ENCODE measurements at regions not wholly inside any gene's neighbourhood (a gene's known extent, or its start where the extent isn't known, plus 50 kb on each side); places are given as distances from the start of the nearest gene placed in this dataset.

- Histone ChIP-seq H3K27ac (ENCODE audit: poor library complexity, severe bottlenecking) (no peak overlapping the region), H3K4me3 (ENCODE audit: severe bottlenecking) (no peak overlapping the region), H3K27me3 (ENCODE audit: insufficient read depth, poor library complexity, severe bottlenecking) (no peaks in the 10 kb centered on the region), H3K36me3 (ENCODE audit: low read depth) (no peaks in the 10 kb centered on the region), H3K9me3 (ENCODE audit: severe bottlenecking) (no peaks in the 10 kb centered on the region), H3K4me1 (ENCODE audit: insufficient read depth, poor library complexity, severe bottlenecking) (no peaks in the 10 kb centered on the region)
- ATAC-seq (ENCODE audit: low read depth) (no peak), DNase-seq (ENCODE audit: low spot score) (no peak)
- no peak for TF ChIP-seq CTCF (IDR thresholded peaks at IDR 0.05; ENCODE audit: poor library complexity, severe bottlenecking)
These were observed 425.8 kb upstream of the NRP1 start for GRCh38 chr10:33760056-33760943.

- no peak overlapping the region for H3K4me3 ChIP-seq (ENCODE audit: severe bottlenecking)
- H3K27ac ChIP-seq (ENCODE audit: poor library complexity, severe bottlenecking) = no peak overlapping the region
- ATAC-seq (ENCODE audit: low read depth) (no peak), DNase-seq (ENCODE audit: low spot score) (no peak)
- H3K9me3 ChIP-seq (ENCODE audit: severe bottlenecking) = no peaks in the 10 kb centered on the region
- H3K36me3 ChIP-seq (ENCODE audit: low read depth) = no peaks in the 10 kb centered on the region
- TF ChIP-seq CTCF (IDR thresholded peaks at IDR 0.05; ENCODE audit: poor library complexity, severe bottlenecking) = no peak
- H3K27me3 ChIP-seq (ENCODE audit: insufficient read depth, poor library complexity, severe bottlenecking) = no peaks in the 10 kb centered on the region
- H3K4me1 ChIP-seq (ENCODE audit: insufficient read depth, poor library complexity, severe bottlenecking) = no peaks in the 10 kb centered on the region
These were observed 424.7 kb upstream of the NRP1 start for GRCh38 chr10:33759191-33759590.

- TF ChIP-seq CTCF (IDR thresholded peaks at IDR 0.05; ENCODE audit: poor library complexity, severe bottlenecking) = no peak
These were observed 423.8 kb upstream of the NRP1 start for GRCh38 chr10:33758299-33758698.

GRCh38 chr10:33754052-33754451, 419.6 kb upstream of the NRP1 start:
- ATAC-seq (ENCODE audit: low read depth) (no peak), DNase-seq (ENCODE audit: low spot score) (no peak)
- TF ChIP-seq CTCF (IDR thresholded peaks at IDR 0.05; ENCODE audit: poor library complexity, severe bottlenecking) = no peak

More at GRCh38 chr10:33758299-33758698, 423.8 kb upstream of the NRP1 start:
- no peaks in the 10 kb centered on the region for H3K27me3 ChIP-seq (ENCODE audit: insufficient read depth, poor library complexity, severe bottlenecking)
- no peak overlapping the region for H3K4me3 ChIP-seq (ENCODE audit: severe bottlenecking)
- no peak for DNase-seq (ENCODE audit: low spot score)
- no peaks in the 10 kb centered on the region for H3K4me1 ChIP-seq (ENCODE audit: insufficient read depth, poor library complexity, severe bottlenecking)
- no peak for ATAC-seq (ENCODE audit: low read depth)
- no peaks in the 10 kb centered on the region for H3K9me3 ChIP-seq (ENCODE audit: severe bottlenecking)
- H3K27ac ChIP-seq (ENCODE audit: poor library complexity, severe bottlenecking) = no peak overlapping the region
- no peaks in the 10 kb centered on the region for H3K36me3 ChIP-seq (ENCODE audit: low read depth)

GRCh38 chr10:33753389-33753788, 418.9 kb upstream of the NRP1 start:
- Histone ChIP-seq H3K9me3 (ENCODE audit: severe bottlenecking) (no peaks in the 10 kb centered on the region), H3K36me3 (ENCODE audit: low read depth) (no peaks in the 10 kb centered on the region), H3K4me1 (ENCODE audit: insufficient read depth, poor library complexity, severe bottlenecking) (no peaks in the 10 kb centered on the region), H3K4me3 (ENCODE audit: severe bottlenecking) (no peak overlapping the region), H3K27ac (ENCODE audit: poor library complexity, severe bottlenecking) (no peak overlapping the region), H3K27me3 (ENCODE audit: insufficient read depth, poor library complexity, severe bottlenecking) (no peaks in the 10 kb centered on the region)
- no peak for TF ChIP-seq CTCF (IDR thresholded peaks at IDR 0.05; ENCODE audit: poor library complexity, severe bottlenecking)
- DNase-seq (ENCODE audit: low spot score) = no peak
- ATAC-seq (ENCODE audit: low read depth) = no peak

More at GRCh38 chr10:33754052-33754451, 419.6 kb upstream of the NRP1 start:
- Histone ChIP-seq H3K4me1 (ENCODE audit: insufficient read depth, poor library complexity, severe bottlenecking) (no peaks in the 10 kb centered on the region), H3K27me3 (ENCODE audit: insufficient read depth, poor library complexity, severe bottlenecking) (no peaks in the 10 kb centered on the region), H3K9me3 (ENCODE audit: severe bottlenecking) (no peaks in the 10 kb centered on the region), H3K4me3 (ENCODE audit: severe bottlenecking) (no peak overlapping the region), H3K27ac (ENCODE audit: poor library complexity, severe bottlenecking) (no peak overlapping the region), H3K36me3 (ENCODE audit: low read depth) (no peaks in the 10 kb centered on the region)
